Effector memory CD4-positive, alpha-beta T cell (primary cell): ENCODE measurements at regions not wholly inside any gene's neighbourhood (a gene's known extent, or its start where the extent isn't known, plus 50 kb on each side); places are given as distances from the start of the nearest gene placed in this dataset.

Experiments
- DNase-seq, 3 donors: peaks; one replicate each; pipeline ENCODE4 v3.0.0-alpha.2; 2020
- H3K27ac ChIP-seq: 2 replicates; pipeline ENCODE4 v1.7.0; 2013; ENCODE audit warnings: mild to moderate bottlenecking, low read length, moderate library complexity; ENCODE audit not compliant: insufficient read depth, poor library complexity, severe bottlenecking
- H3K27me3 ChIP-seq: replicated peaks from 2 replicates; pipeline ENCODE4 v1.7.0; 2013; ENCODE audit warnings: mild to moderate bottlenecking, low read length; ENCODE audit not compliant: insufficient read depth, control insufficient read depth, poor library complexity, severe bottlenecking
- H3K36me3 ChIP-seq: 2 replicates; pipeline ENCODE4 v1.7.0; 2013; ENCODE audit warnings: mild to moderate bottlenecking, low read length, moderate library complexity; ENCODE audit not compliant: control insufficient read depth, insufficient read depth
- H3K4me1 ChIP-seq: 2 replicates; pipeline ENCODE4 v1.7.0; 2013; ENCODE audit warnings: low read length, mild to moderate bottlenecking; ENCODE audit not compliant: control insufficient read depth, insufficient read depth, poor library complexity, severe bottlenecking
- H3K4me3 ChIP-seq: 2 replicates; pipeline ENCODE4 v1.7.0; 2013; ENCODE audit warnings: low read length, low read depth, mild to moderate bottlenecking; ENCODE audit not compliant: insufficient read depth, poor library complexity, severe bottlenecking
- H3K9me3 ChIP-seq: 2 replicates; pipeline ENCODE4 v1.7.0; 2013; ENCODE audit warnings: mild to moderate bottlenecking, low read length, moderate library complexity; ENCODE audit not compliant: control insufficient read depth

- Histone ChIP-seq H3K27ac (no peak overlapping the region), H3K9me3 (no peaks in the 10 kb centered on the region), H3K4me3 (no peak overlapping the region), H3K36me3 (no peaks in the 10 kb centered on the region), H3K27me3 (no peaks in the 10 kb centered on the region), H3K4me1 (no peaks in the 10 kb centered on the region)
- no peak for DNase-seq
Measured at GRCh38 chr3:94311651-94312050, 248.8 kb downstream of the NSUN3 start.

GRCh38 chr3:94314218-94314883, 251.5 kb downstream of the NSUN3 start:
- DNase-seq: no peak
- no peaks in the 10 kb centered on the region for H3K4me1 ChIP-seq
- no peaks in the 10 kb centered on the region for H3K9me3 ChIP-seq
- no peak overlapping the region for H3K27ac ChIP-seq
- no peaks in the 10 kb centered on the region for H3K27me3 ChIP-seq
- H3K4me3 ChIP-seq: no peak overlapping the region
- no peaks in the 10 kb centered on the region for H3K36me3 ChIP-seq

GRCh38 chr3:94317017-94317416, 254.2 kb downstream of the NSUN3 start:
- DNase-seq: no peak
- H3K27ac ChIP-seq: no peak overlapping the region
- H3K4me3 ChIP-seq: no peak overlapping the region
- no peaks in the 10 kb centered on the region for H3K27me3 ChIP-seq
- no peaks in the 10 kb centered on the region for H3K9me3 ChIP-seq
- H3K36me3 ChIP-seq: no peaks in the 10 kb centered on the region
- H3K4me1 ChIP-seq: no peaks in the 10 kb centered on the region

- Histone ChIP-seq H3K9me3 (no peaks in the 10 kb centered on the region), H3K27ac (no peak overlapping the region), H3K27me3 (no peaks in the 10 kb centered on the region), H3K36me3 (no peaks in the 10 kb centered on the region), H3K4me3 (no peak overlapping the region), H3K4me1 (no peaks in the 10 kb centered on the region)
- DNase-seq: no peak
Measured at GRCh38 chr3:94323596-94323995, 260.7 kb downstream of the NSUN3 start.

GRCh38 chr3:94331831-94332230, 269.0 kb downstream of the NSUN3 start:
- H3K36me3 ChIP-seq: no peaks in the 10 kb centered on the region
- H3K27me3 ChIP-seq: no peaks in the 10 kb centered on the region
- no peaks in the 10 kb centered on the region for H3K4me1 ChIP-seq
- no peak for DNase-seq
- H3K4me3 ChIP-seq: no peak overlapping the region
- no peaks in the 10 kb centered on the region for H3K9me3 ChIP-seq
- no peak overlapping the region for H3K27ac ChIP-seq

GRCh38 chr3:94336046-94336753, 273.3 kb downstream of the NSUN3 start:
- no peak overlapping the region for H3K4me3 ChIP-seq
- H3K36me3 ChIP-seq: no peaks in the 10 kb centered on the region
- H3K27ac ChIP-seq: no peak overlapping the region
- H3K27me3 ChIP-seq: no peaks in the 10 kb centered on the region
- H3K4me1 ChIP-seq: no peaks in the 10 kb centered on the region
- H3K9me3 ChIP-seq: no peaks in the 10 kb centered on the region
- DNase-seq: no peak

GRCh38 chr3:94345101-94345500, 282.2 kb downstream of the NSUN3 start:
- Histone ChIP-seq H3K36me3 (no peaks in the 10 kb centered on the region), H3K9me3 (no peaks in the 10 kb centered on the region), H3K4me3 (no peak overlapping the region), H3K27ac (no peak overlapping the region), H3K27me3 (no peaks in the 10 kb centered on the region), H3K4me1 (no peaks in the 10 kb centered on the region)
- DNase-seq: no peak

- Histone ChIP-seq H3K27ac (no peak overlapping the region), H3K9me3 (no peaks in the 10 kb centered on the region), H3K27me3 (no peaks in the 10 kb centered on the region), H3K4me1 (no peaks in the 10 kb centered on the region), H3K36me3 (no peaks in the 10 kb centered on the region), H3K4me3 (no peak overlapping the region)
- DNase-seq: no peak
Measured at GRCh38 chr3:94349310-94349878, 286.5 kb downstream of the NSUN3 start.

GRCh38 chr3:94356581-94356980, 293.7 kb downstream of the NSUN3 start:
- no peaks in the 10 kb centered on the region for H3K4me1 ChIP-seq
- no peak for DNase-seq
- no peaks in the 10 kb centered on the region for H3K9me3 ChIP-seq
- H3K36me3 ChIP-seq: no peaks in the 10 kb centered on the region
- H3K27me3 ChIP-seq: no peaks in the 10 kb centered on the region
- H3K4me3 ChIP-seq: no peak overlapping the region
- H3K27ac ChIP-seq: no peak overlapping the region

- Histone ChIP-seq H3K27ac (no peak overlapping the region), H3K36me3 (no peaks in the 10 kb centered on the region), H3K27me3 (no peaks in the 10 kb centered on the region), H3K4me1 (no peaks in the 10 kb centered on the region), H3K9me3 (no peaks in the 10 kb centered on the region), H3K4me3 (no peak overlapping the region)
- no peak for DNase-seq
Measured at GRCh38 chr3:94359996-94360395, 297.1 kb downstream of the NSUN3 start.
